GM12878 (cell line): ENCODE measurements at regions not wholly inside any gene's neighbourhood (a gene's known extent, or its start where the extent isn't known, plus 50 kb on each side); places are given as distances from the start of the nearest gene placed in this dataset.

ENCODE experiments used
- ATAC-seq: fragments of 200-7000 bp; cut with Tn5 transposase; 3 replicates; pipeline ENCODE4 v1.9.1; 2020; ENCODE audit warnings: mild to moderate bottlenecking, moderate library complexity
- BruUV-seq: library from RNA; stranded (reverse); fragments of 400-500 nt; replicated peaks from 2 replicates; lab custom pipeline; 2021; lab: Mats Ljungman, UMichigan
- CTCF ChIA-PET: fragments of 300-600 bp; sonication (Branson Sonifier 250); formaldehyde crosslinking; extraction: SDS; loops from one replicate; lab custom pipeline; 2021; ENCODE audit warnings: inconsistent platforms; lab: Yijun Ruan, JAX
- POLR2A ChIA-PET: fragments of 350-600 bp; formaldehyde crosslinking; extraction: SDS; loops from one replicate; lab custom pipeline; 2021; ENCODE audit warnings: inconsistent platforms; lab: Charles Lee
- RAD21 ChIA-PET: fragments of 300-600 bp; sonication (Branson Sonifier 250); formaldehyde crosslinking; loops from one replicate; lab custom pipeline; 2023; ENCODE audit warnings: antibody characterized with exemption; ENCODE audit not compliant: unreplicated experiment; lab: Charles Lee
- SMC1A ChIA-PET: fragments of 300-600 bp; sonication (Branson Sonifier 250); formaldehyde crosslinking; loops from one replicate; lab custom pipeline; 2023; ENCODE audit not compliant: unreplicated experiment, uncharacterized antibody; lab: Charles Lee
- DNase-seq: peaks from one replicate; pipeline ENCODE4 v3.0.0-alpha.2; 2011; ENCODE audit warnings: low read depth, low spot score
- FAIRE-seq: peaks from 3 replicates; lab custom pipeline; 2011; peaks lifted over from hg19 to GRCh38; lab: Jason Lieb, UNC
- H2AFZ ChIP-seq: 2 replicates; pipeline ENCODE4 v1.6.0; 2011; ENCODE audit warnings: low read depth, low read length, control low read depth; ENCODE audit not compliant: control insufficient read depth
- H3K27ac ChIP-seq: 2 replicates; pipeline ENCODE4 v1.5.1; 2011; ENCODE audit warnings: control low read depth; ENCODE audit not compliant: control insufficient read depth, insufficient read depth
- H3K27me3 ChIP-seq, 2 experiments: replicated peaks in 1 of 2; 2 replicates each; pipeline versions ENCODE4 v1.6.0 to v1.6.1; 2011; ENCODE audit warnings: low read length in 1 of 2; ENCODE audit not compliant: control insufficient read depth in 2 of 2, insufficient read depth in 2 of 2
- H3K36me3 ChIP-seq, 2 experiments: 2 replicates each; pipeline ENCODE4 v1.5.1; 2011; ENCODE audit warnings: low read length in 1 of 2; ENCODE audit not compliant: control insufficient read depth in 2 of 2, insufficient read depth in 2 of 2
- H3K4me1 ChIP-seq: 2 replicates; pipeline ENCODE4 v1.6.1; 2011; ENCODE audit warnings: mild to moderate bottlenecking, low read length, moderate library complexity, mixed read lengths; ENCODE audit not compliant: control insufficient read depth, insufficient read depth
- H3K4me2 ChIP-seq: 2 replicates; pipeline ENCODE4 v1.6.0; 2011; ENCODE audit warnings: control low read depth; ENCODE audit not compliant: control insufficient read depth, insufficient read depth
- H3K4me3 ChIP-seq: fragments of 200-600 bp; sonication (generic); 2 replicates; pipeline ENCODE4 v1.5.1; 2016
- H3K79me2 ChIP-seq: 2 replicates; pipeline ENCODE4 v1.6.0; 2011; ENCODE audit warnings: low read length; ENCODE audit not compliant: control insufficient read depth, insufficient read depth
- H3K9ac ChIP-seq: 2 replicates; pipeline ENCODE4 v1.8.0; 2011; ENCODE audit warnings: low read length, control low read depth, mixed read lengths; ENCODE audit not compliant: control insufficient read depth, insufficient read depth
- H3K9me3 ChIP-seq: replicated peaks from 3 replicates; pipeline ENCODE4 v1.5.1; 2011; ENCODE audit warnings: mild to moderate bottlenecking, low read length; ENCODE audit not compliant: control insufficient read depth, insufficient read depth
- H4K20me1 ChIP-seq: 2 replicates; pipeline ENCODE4 v1.6.0; 2011; ENCODE audit not compliant: control insufficient read depth, insufficient read depth
- BACH1 ChIP-seq: fragments of 450-650 bp; IDR thresholded peaks from 2 replicates; pipeline ENCODE4 v1.6.1; 2017; ENCODE audit warnings: mild to moderate bottlenecking, borderline replicate concordance
- MTA3 ChIP-seq: IDR thresholded peaks from 2 replicates; pipeline ENCODE4 v1.6.1; 2012; ENCODE audit warnings: low read length, inconsistent platforms, borderline replicate concordance
- PBX3 ChIP-seq: IDR thresholded peaks from 2 replicates; pipeline ENCODE4 v1.6.1; 2011; ENCODE audit warnings: mild to moderate bottlenecking, low read depth, low read length, moderate library complexity; ENCODE audit not compliant: insufficient replicate concordance
- SKIL ChIP-seq: fragments of 450-650 bp; IDR thresholded peaks from 2 replicates; pipeline ENCODE4 v1.6.1; 2017; ENCODE audit warnings: mild to moderate bottlenecking, low read depth, inconsistent platforms; ENCODE audit not compliant: poor library complexity, severe bottlenecking
- WGBS: methylation state at CpG from one replicate; pipeline ENCODE4 v1.1.6; 2016; ENCODE audit warnings: low lambda C conversion rate; ENCODE audit not compliant: insufficient replicate concordance, insufficient coverage; ENCODE audit errors: missing lambda C conversion rate; 5-methylcytosine and 5-hydroxymethylcytosine counted together
- in situ Hi-C: fragments of 300-500 bp; cut with MboI; formaldehyde crosslinking; loops from 9 replicates; pipeline ENCODE4 v1.14.3; 2018; ENCODE audit warnings: mixed read lengths
- intact Hi-C: fragments of 100-400 bp; cut with micrococcal nuclease; formaldehyde crosslinking; loops from one replicate; pipeline ENCODE4 v1.14.2; 2022; ENCODE audit not compliant: unreplicated experiment

GRCh38 chr3:87607234-87607633, 330.9 kb upstream of the POU1F1 start:
- in situ Hi-C loops (no loop called here), intact Hi-C loops (no loop called here)
- TF ChIP-seq SKIL, result no peak
- no peak for TF ChIP-seq BACH1
- TF ChIP-seq MTA3, result no peak
- TF ChIP-seq PBX3, result no peak
- no peaks in the 10 kb centered on the region for H3K27me3 ChIP-seq
- no peaks in the 10 kb centered on the region for H3K79me2 ChIP-seq
- ATAC-seq (no peak), FAIRE-seq (no peak), DNase-seq (no peak)
- no peak overlapping the region for H3K4me2 ChIP-seq
- H3K36me3 ChIP-seq, result no peaks in the 10 kb centered on the region
- BruUV-seq, result no TSS peak
- no peak overlapping the region for H3K27ac ChIP-seq
- ChIA-PET POLR2A (no interaction called here), RAD21 (no interaction called here), SMC1A (no interaction called here), CTCF (no interaction called here)
- H3K4me3 ChIP-seq, result no peak overlapping the region
- no peak overlapping the region for H2AFZ ChIP-seq
- no peaks in the 10 kb centered on the region; the same call in 2 of the 3 replicates for H3K9me3 ChIP-seq
- no peaks in the 10 kb centered on the region for H3K4me1 ChIP-seq
- no peak overlapping the region for H3K9ac ChIP-seq
- WGBS, result 29% methylated on average over 5 of the region's 5 CpGs
- no peaks in the 10 kb centered on the region for H4K20me1 ChIP-seq
